ENCODE measurements at regions not wholly inside any gene's neighbourhood (a gene's known extent, or its start where the extent isn't known, plus 50 kb on each side); places are given as distances from the start of the nearest gene placed in this dataset.
A peak's percentile ranks its signal among the peaks of the same experiment; 100 is the strongest.

GRCh38 chr9:28730111-28730510 is 1156.8 kb upstream of the C9orf72 start:
- no peak overlapping the region for H3K27ac ChIP-seq
- no peak for DNase-seq
- no peaks in the 10 kb centered on the region for H3K36me3 ChIP-seq
- H3K9me3 ChIP-seq = no peaks in the 10 kb centered on the region
- 9% methylated on average over 2 of the region's 2 CpGs for WGBS (ENCODE audit: insufficient coverage, low coverage, low lambda C conversion rate, missing lambda C conversion rate)
- H3K27me3 ChIP-seq = no peaks in the 10 kb centered on the region
- intact Hi-C loops (cut with DNase I) = no loop called here
- no peak for ATAC-seq
- H3K4me1 ChIP-seq = no peaks in the 10 kb centered on the region
- H3K4me3 ChIP-seq = no peak overlapping the region
- TF ChIP-seq CTCF (IDR thresholded peaks at IDR 0.05) = no peak
- TF ChIP-seq POLR2A (IDR thresholded peaks at IDR 0.05) = no peak

- Histone ChIP-seq H3K4me1 (no peaks in the 10 kb centered on the region), H3K27ac (no peak overlapping the region), H3K4me3 (no peak overlapping the region), H3K27me3 (no peaks in the 10 kb centered on the region), H3K9me3 (no peaks in the 10 kb centered on the region), H3K36me3 (no peaks in the 10 kb centered on the region)
- DNase-seq = no peak
- ATAC-seq = no peak
- 14% methylated on average over 1 of the region's 1 CpG for WGBS (ENCODE audit: insufficient coverage, low coverage, low lambda C conversion rate, missing lambda C conversion rate)
- TF ChIP-seq POLR2A (IDR thresholded peaks at IDR 0.05) = no peak
- TF ChIP-seq CTCF (IDR thresholded peaks at IDR 0.05) = no peak
- intact Hi-C loops (cut with DNase I) = no loop called here
These were observed 1162.6 kb upstream of the C9orf72 start for GRCh38 chr9:28735738-28736342.

GRCh38 chr9:28741459-28741858 is 1168.2 kb upstream of the C9orf72 start:
- TF ChIP-seq CTCF (IDR thresholded peaks at IDR 0.05) = no peak
- TF ChIP-seq POLR2A (IDR thresholded peaks at IDR 0.05) = no peak
- ATAC-seq (peak in 2 of 4 donors; percentile 19 to 26), DNase-seq (no peak)
- Histone ChIP-seq H3K36me3 (no peaks in the 10 kb centered on the region), H3K4me1 (no peaks in the 10 kb centered on the region), H3K9me3 (no peaks in the 10 kb centered on the region), H3K4me3 (no peak overlapping the region), H3K27me3 (no peaks in the 10 kb centered on the region), H3K27ac (no peak overlapping the region)
- intact Hi-C loops (cut with DNase I) = no loop called here
- 20% methylated on average over 1 of the region's 4 CpGs for WGBS (ENCODE audit: insufficient coverage, low coverage, low lambda C conversion rate, missing lambda C conversion rate)

GRCh38 chr9:28747351-28747985 is 1174.2 kb upstream of the C9orf72 start:
- no peaks in the 10 kb centered on the region for H3K36me3 ChIP-seq
- H3K4me3 ChIP-seq = no peak overlapping the region
- DNase-seq (no peak), ATAC-seq (no peak)
- no peaks in the 10 kb centered on the region for H3K9me3 ChIP-seq
- H3K27me3 ChIP-seq = no peaks in the 10 kb centered on the region
- intact Hi-C loops (cut with DNase I) = no loop called here
- TF ChIP-seq CTCF (IDR thresholded peaks at IDR 0.05) (no peak), POLR2A (IDR thresholded peaks at IDR 0.05) (no peak)
- 45% methylated on average over 8 of the region's 10 CpGs for WGBS (ENCODE audit: insufficient coverage, low coverage, low lambda C conversion rate, missing lambda C conversion rate)
- H3K4me1 ChIP-seq = no peaks in the 10 kb centered on the region
- no peak overlapping the region for H3K27ac ChIP-seq

Measured in right lobe of liver (tissue), 6 donors.